Loucy (cell line): ENCODE measurements at regions not wholly inside any gene's neighbourhood (a gene's known extent, or its start where the extent isn't known, plus 50 kb on each side); places are given as distances from the start of the nearest gene placed in this dataset.

Experiments used
- CTCF ChIP-seq: fragments of 200-600 bp; sonication (generic); conservative IDR thresholded peaks from 2 replicates; pipeline ENCODE4 v1.5.1; 2014; ENCODE audit warnings: mild to moderate bottlenecking, antibody characterized with exemption, low read length
- EZH2phosphoT487 ChIP-seq: fragments of 200-600 bp; IDR thresholded peaks from 2 replicates; pipeline ENCODE4 v1.6.1; 2018; ENCODE audit warnings: antibody characterized with exemption, mild to moderate bottlenecking, moderate library complexity, borderline replicate concordance

GRCh38 chr10:78116361-78116760 is 82.7 kb downstream of the RPS24 start:
- TF ChIP-seq CTCF: no peak
- no peak for TF ChIP-seq EZH2phosphoT487
